ENCODE measurements at regions not wholly inside any gene's neighbourhood (a gene's known extent, or its start where the extent isn't known, plus 50 kb on each side); places are given as distances from the start of the nearest gene placed in this dataset.

DNA sequence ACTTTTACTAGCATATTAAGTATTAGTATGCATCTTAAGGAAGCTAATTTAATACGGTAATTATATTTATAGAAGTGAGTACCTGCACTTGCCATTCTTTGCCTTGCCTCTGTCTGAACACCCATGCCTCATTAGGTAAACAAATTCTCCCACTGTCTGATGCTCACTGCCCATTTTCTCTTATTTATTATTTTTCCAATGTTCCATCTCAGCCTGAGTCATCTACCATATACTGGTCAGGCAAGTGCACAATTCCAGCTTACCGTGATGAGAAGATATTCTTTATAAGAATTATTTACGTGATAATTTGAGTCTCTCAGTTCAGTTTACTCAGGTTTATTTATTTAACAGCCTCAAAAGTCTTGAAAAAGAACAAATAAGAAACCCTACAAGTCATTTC lies 619.2 kb upstream of the EYS start:
- TF ChIP-seq, protein P1, sequence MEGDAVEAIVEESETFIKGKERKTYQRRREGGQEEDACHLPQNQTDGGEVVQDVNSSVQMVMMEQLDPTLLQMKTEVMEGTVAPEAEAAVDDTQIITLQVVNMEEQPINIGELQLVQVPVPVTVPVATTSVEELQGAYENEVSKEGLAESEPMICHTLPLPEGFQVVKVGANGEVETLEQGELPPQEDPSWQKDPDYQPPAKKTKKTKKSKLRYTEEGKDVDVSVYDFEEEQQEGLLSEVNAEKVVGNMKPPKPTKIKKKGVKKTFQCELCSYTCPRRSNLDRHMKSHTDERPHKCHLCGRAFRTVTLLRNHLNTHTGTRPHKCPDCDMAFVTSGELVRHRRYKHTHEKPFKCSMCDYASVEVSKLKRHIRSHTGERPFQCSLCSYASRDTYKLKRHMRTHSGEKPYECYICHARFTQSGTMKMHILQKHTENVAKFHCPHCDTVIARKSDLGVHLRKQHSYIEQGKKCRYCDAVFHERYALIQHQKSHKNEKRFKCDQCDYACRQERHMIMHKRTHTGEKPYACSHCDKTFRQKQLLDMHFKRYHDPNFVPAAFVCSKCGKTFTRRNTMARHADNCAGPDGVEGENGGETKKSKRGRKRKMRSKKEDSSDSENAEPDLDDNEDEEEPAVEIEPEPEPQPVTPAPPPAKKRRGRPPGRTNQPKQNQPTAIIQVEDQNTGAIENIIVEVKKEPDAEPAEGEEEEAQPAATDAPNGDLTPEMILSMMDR (tag by site-specific recombination; IDR thresholded peaks at IDR 0.05) = no peak
- TF ChIP-seq ZNF549 (tag by site-specific recombination; IDR thresholded peaks at IDR 0.05) = no peak

Data from HEK293 (cell line).